ENCODE measurements at regions not wholly inside any gene's neighbourhood (a gene's known extent, or its start where the extent isn't known, plus 50 kb on each side); places are given as distances from the start of the nearest gene placed in this dataset.

GRCh38 chr5:6905423-6905822 lies 192.2 kb downstream of the TENT4A start:
- no peak for DNase-seq (ENCODE audit: low spot score, unreplicated experiment)
- Mint-ChIP-seq H3K27me3 (peaks cover 7% of the 10 kb centered on the region), H3K4me1 (ENCODE audit: low read depth) (peaks cover 14% of the 10 kb centered on the region), H3K36me3 (ENCODE audit: insufficient read depth) (peaks cover 4% of the 10 kb centered on the region), H3K27ac (no peak overlapping the region), H3K9me3 (ENCODE audit: low read depth) (peaks cover 9% of the 10 kb centered on the region), H3K4me3 (ENCODE audit: low read depth) (no peak overlapping the region)
- no peak for TF ChIP-seq CTCF (IDR thresholded peaks at IDR 0.05; ENCODE audit: unreplicated experiment)

GRCh38 chr5:6905883-6906282 lies 192.7 kb downstream of the TENT4A start:
- no peak overlapping the region for H3K27ac Mint-ChIP-seq
- H3K27me3 Mint-ChIP-seq: peaks cover 7% of the 10 kb centered on the region
- DNase-seq (ENCODE audit: low spot score, unreplicated experiment): no peak
- H3K9me3 Mint-ChIP-seq (ENCODE audit: low read depth): peaks cover 9% of the 10 kb centered on the region
- H3K36me3 Mint-ChIP-seq (ENCODE audit: insufficient read depth): peaks cover 4% of the 10 kb centered on the region
- no peak overlapping the region for H3K4me3 Mint-ChIP-seq (ENCODE audit: low read depth)
- no peak for TF ChIP-seq CTCF (IDR thresholded peaks at IDR 0.05; ENCODE audit: unreplicated experiment)
- H3K4me1 Mint-ChIP-seq (ENCODE audit: low read depth): peaks cover 9% of the 10 kb centered on the region

DNA sequence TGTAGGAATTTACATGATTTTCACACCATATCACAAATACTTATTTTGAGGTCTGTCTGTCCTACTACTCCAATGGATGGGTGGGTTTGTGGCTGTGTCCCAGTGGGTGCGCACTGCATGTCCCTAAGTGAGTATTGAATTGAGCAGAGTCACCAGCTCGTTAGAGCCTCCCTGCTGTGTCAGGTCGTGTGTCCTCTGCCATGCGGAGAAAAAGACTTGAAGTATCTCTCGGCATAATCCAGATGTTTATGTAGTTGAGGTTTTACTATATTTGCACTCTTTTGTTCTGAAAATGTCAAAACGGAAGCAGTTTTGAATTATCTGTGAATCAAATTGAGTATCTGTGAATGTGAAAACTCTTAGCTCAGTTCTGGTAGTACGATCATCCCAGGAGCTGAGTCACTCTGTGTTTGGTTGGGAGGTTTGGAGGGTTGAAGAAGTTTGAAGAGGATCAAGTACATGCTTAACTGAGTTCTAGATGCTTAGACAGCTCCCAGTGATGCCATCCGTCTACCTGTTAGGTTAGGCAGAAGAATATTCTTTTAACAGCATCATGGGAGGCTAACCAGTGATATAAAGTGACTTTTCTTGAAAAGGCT lies 194.2 kb downstream of the TENT4A start:
- no peak for DNase-seq (ENCODE audit: low spot score, unreplicated experiment)
- Mint-ChIP-seq H3K4me3 (ENCODE audit: low read depth) (no peak overlapping the region), H3K27me3 (peaks cover 7% of the 10 kb centered on the region), H3K36me3 (ENCODE audit: insufficient read depth) (peaks cover 2% of the 10 kb centered on the region), H3K9me3 (ENCODE audit: low read depth) (peaks cover 5% of the 10 kb centered on the region), H3K4me1 (ENCODE audit: low read depth) (peaks cover 3% of the 10 kb centered on the region), H3K27ac (peak overlapping the region; percentile 12)
- TF ChIP-seq CTCF (IDR thresholded peaks at IDR 0.05; ENCODE audit: unreplicated experiment): no peak

GRCh38 chr5:6909901-6910300 lies 196.7 kb downstream of the TENT4A start:
- Mint-ChIP-seq H3K27ac (no peak overlapping the region), H3K4me1 (ENCODE audit: low read depth) (peaks cover 2% of the 10 kb centered on the region), H3K4me3 (ENCODE audit: low read depth) (no peak overlapping the region), H3K9me3 (ENCODE audit: low read depth) (no peaks in the 10 kb centered on the region), H3K27me3 (peaks cover 7% of the 10 kb centered on the region), H3K36me3 (ENCODE audit: insufficient read depth) (no peaks in the 10 kb centered on the region)
- DNase-seq (ENCODE audit: low spot score, unreplicated experiment): no peak
- no peak for TF ChIP-seq CTCF (IDR thresholded peaks at IDR 0.05; ENCODE audit: unreplicated experiment)

GRCh38 chr5:6910950-6911349 lies 197.7 kb downstream of the TENT4A start:
- H3K4me1 Mint-ChIP-seq (ENCODE audit: low read depth): no peaks in the 10 kb centered on the region
- no peak overlapping the region for H3K27ac Mint-ChIP-seq
- TF ChIP-seq CTCF (IDR thresholded peaks at IDR 0.05; ENCODE audit: unreplicated experiment): no peak
- no peaks in the 10 kb centered on the region for H3K9me3 Mint-ChIP-seq (ENCODE audit: low read depth)
- no peak overlapping the region for H3K4me3 Mint-ChIP-seq (ENCODE audit: low read depth)
- H3K27me3 Mint-ChIP-seq: peaks cover 10% of the 10 kb centered on the region
- no peak for DNase-seq (ENCODE audit: low spot score, unreplicated experiment)
- no peaks in the 10 kb centered on the region for H3K36me3 Mint-ChIP-seq (ENCODE audit: insufficient read depth)

Data from progenitor cell of endocrine pancreas (in vitro differentiated cells).